HEK293 (cell line): ENCODE measurements at regions not wholly inside any gene's neighbourhood (a gene's known extent, or its start where the extent isn't known, plus 50 kb on each side); places are given as distances from the start of the nearest gene placed in this dataset.

Source experiments
- CTCF ChIA-PET: fragments of 350-600 bp; formaldehyde crosslinking; extraction: SDS; loops from one replicate; lab custom pipeline; 2021; ENCODE audit warnings: antibody characterized with exemption; lab: Yijun Ruan, JAX
- POLR2A ChIA-PET: fragments of 300-600 bp; formaldehyde crosslinking; extraction: SDS; loops from one replicate; lab custom pipeline; 2020; ENCODE audit warnings: antibody characterized with exemption, inconsistent platforms; lab: Yijun Ruan, JAX
- H3K27ac ChIP-seq: fragments of 200-500 bp; sonication (Bioruptor generic); 2 replicates; pipeline ENCODE4 v1.5.1; 2014; ENCODE audit warnings: low read depth, low read length, control low read depth, inconsistent platforms; ENCODE audit errors: extremely low read depth
- H3K36me3 ChIP-seq, 2 experiments: fragments of 200-500 bp in 1 of 2; sonication (Bioruptor generic) in 1 of 2; 1 replicate in 1 of 2; 2 replicates in 1 of 2; pipeline ENCODE4 v1.5.1; 2014 to 2017; ENCODE audit warnings: inconsistent platforms in 2 of 2, low read length in 2 of 2; ENCODE audit not compliant: control insufficient read depth in 2 of 2, insufficient read depth in 1 of 2
- H3K4me1 ChIP-seq: fragments of 200-500 bp; sonication (Bioruptor generic); 2 replicates; pipeline ENCODE4 v1.5.1; 2014; ENCODE audit warnings: mild to moderate bottlenecking, low read length, inconsistent platforms; ENCODE audit not compliant: control insufficient read depth, insufficient read depth
- H3K4me3 ChIP-seq: 2 replicates; pipeline ENCODE4 v1.5.1; 2011; ENCODE audit warnings: low read depth, mild to moderate bottlenecking, control low read depth, low read length, moderate library complexity
- H3K9me3 ChIP-seq: fragments of 200-500 bp; sonication (Bioruptor generic); 2 replicates; pipeline ENCODE4 v1.5.1; 2014; ENCODE audit warnings: low read depth, low read length, inconsistent platforms; ENCODE audit not compliant: control insufficient read depth, insufficient read depth
- EGR2 ChIP-seq: fragments of 450-650 bp; formaldehyde crosslinking; IDR thresholded peaks from 2 replicates; pipeline ENCODE4 v1.5.1; 2016; ENCODE audit warnings: low read depth, missing biosample characterization, missing genetic modification characterization
- GLIS1 ChIP-seq: fragments of 450-650 bp; formaldehyde crosslinking; IDR thresholded peaks from 2 replicates; pipeline ENCODE4 v1.5.1; 2016; ENCODE audit warnings: missing biosample characterization, missing genetic modification characterization
- MZF1 ChIP-seq: fragments of 450-650 bp; formaldehyde crosslinking; IDR thresholded peaks from 2 replicates; pipeline ENCODE4 v1.5.1; 2017; ENCODE audit warnings: missing biosample characterization, missing genetic modification characterization, borderline replicate concordance
- PRDM1 ChIP-seq: fragments of 450-650 bp; formaldehyde crosslinking; IDR thresholded peaks from 2 replicates; pipeline ENCODE4; 2016; ENCODE audit warnings: missing biosample characterization, missing genetic modification characterization
- SP2 ChIP-seq: fragments of 450-650 bp; formaldehyde crosslinking; IDR thresholded peaks from 2 replicates; pipeline ENCODE4 v1.5.1; 2016; ENCODE audit warnings: missing biosample characterization, missing genetic modification characterization
- SP7 ChIP-seq: fragments of 450-650 bp; formaldehyde crosslinking; IDR thresholded peaks from 2 replicates; pipeline ENCODE4 v1.5.1; 2016; ENCODE audit warnings: missing biosample characterization, missing genetic modification characterization
- ZBTB17 ChIP-seq: fragments of 450-650 bp; formaldehyde crosslinking; IDR thresholded peaks from 2 replicates; pipeline ENCODE4 v1.5.1; 2016; ENCODE audit warnings: missing biosample characterization, missing genetic modification characterization
- ZBTB20 ChIP-seq: fragments of 450-650 bp; formaldehyde crosslinking; IDR thresholded peaks from 2 replicates; pipeline ENCODE4 v1.5.1; 2016; ENCODE audit warnings: missing biosample characterization, missing genetic modification characterization
- ZBTB8A ChIP-seq: fragments of 450-650 bp; formaldehyde crosslinking; IDR thresholded peaks from 2 replicates; pipeline ENCODE4 v1.5.1; 2016; ENCODE audit warnings: missing biosample characterization, missing genetic modification characterization
- ZFHX2 ChIP-seq: fragments of 450-650 bp; formaldehyde crosslinking; conservative IDR thresholded peaks from 2 replicates; pipeline ENCODE4 v1.5.1; 2016; ENCODE audit warnings: missing biosample characterization, missing genetic modification characterization
- ZFP37 ChIP-seq: fragments of 450-650 bp; formaldehyde crosslinking; IDR thresholded peaks from 2 replicates; pipeline ENCODE4 v1.5.1; 2016; ENCODE audit warnings: missing biosample characterization, missing genetic modification characterization
- ZNF155 ChIP-seq: fragments of 450-650 bp; formaldehyde crosslinking; IDR thresholded peaks from 2 replicates; pipeline ENCODE4 v1.5.1; 2016; ENCODE audit warnings: missing biosample characterization, missing genetic modification characterization
- ZNF335 ChIP-seq: fragments of 450-650 bp; formaldehyde crosslinking; conservative IDR thresholded peaks from 2 replicates; pipeline ENCODE4 v1.5.1; 2016; ENCODE audit warnings: missing biosample characterization, missing genetic modification characterization
- ZNF394 ChIP-seq: fragments of 450-650 bp; formaldehyde crosslinking; IDR thresholded peaks from 2 replicates; pipeline ENCODE4 v1.5.1; 2016; ENCODE audit warnings: missing biosample characterization, missing genetic modification characterization, mild to moderate bottlenecking, moderate library complexity, borderline replicate concordance
- ZNF426 ChIP-seq: fragments of 450-650 bp; formaldehyde crosslinking; IDR thresholded peaks from 2 replicates; pipeline ENCODE4 v1.5.1; 2017; ENCODE audit warnings: missing biosample characterization, missing genetic modification characterization, mild to moderate bottlenecking, inconsistent platforms, moderate library complexity
- ZNF623 ChIP-seq: fragments of 450-650 bp; formaldehyde crosslinking; IDR thresholded peaks from 2 replicates; pipeline ENCODE4 v1.5.1; 2016; ENCODE audit warnings: missing biosample characterization, missing genetic modification characterization
- ZNF654 ChIP-seq: fragments of 450-650 bp; formaldehyde crosslinking; IDR thresholded peaks from 2 replicates; pipeline ENCODE4 v1.5.1; 2016; ENCODE audit warnings: low read depth, missing biosample characterization, missing genetic modification characterization
- TF ChIP-seq, protein P1 (sequence below): fragments of 450-650 bp; formaldehyde crosslinking; conservative IDR thresholded peaks from 2 replicates; pipeline ENCODE4 v1.5.1; 2016; ENCODE audit warnings: low read depth, missing biosample characterization, missing genetic modification characterization
- TF ChIP-seq, protein P2 (sequence below): fragments of 450-650 bp; IDR thresholded peaks from 2 replicates; pipeline ENCODE4 v1.5.1; 2018; ENCODE audit warnings: missing biosample characterization, mild to moderate bottlenecking, missing genetic modification characterization
- TF ChIP-seq, protein P3 (sequence below): fragments of 450-650 bp; formaldehyde crosslinking; IDR thresholded peaks from 2 replicates; pipeline ENCODE4 v1.5.1; 2017; ENCODE audit warnings: missing biosample characterization, missing genetic modification characterization
- TF ChIP-seq, protein P4 (sequence below): fragments of 450-650 bp; formaldehyde crosslinking; IDR thresholded peaks from 2 replicates; pipeline ENCODE4 v1.5.1; 2016; ENCODE audit warnings: missing biosample characterization, missing genetic modification characterization

DNA sequence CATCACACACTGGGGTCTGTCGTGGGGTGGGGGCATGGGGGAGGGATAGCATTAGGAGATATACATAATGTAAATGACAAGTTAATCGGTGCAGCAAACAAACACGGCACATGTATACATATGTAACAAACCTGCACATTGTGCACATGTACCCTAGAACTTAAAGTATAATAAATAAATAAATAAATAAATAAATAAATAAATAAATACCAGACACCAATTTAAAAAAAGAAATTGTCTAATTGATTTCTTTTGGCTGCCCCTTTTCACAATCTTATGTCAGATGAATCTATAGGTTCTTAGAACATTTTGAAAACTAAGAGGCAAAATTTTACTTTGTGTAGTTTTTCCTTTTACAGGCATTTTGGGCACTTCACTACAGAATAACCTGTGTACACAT lies 74.4 kb upstream of the SMIM15 start (continued):
- peak; percentile 55; the same call in 1 of the 2 replicates for TF ChIP-seq ZNF623 (tag by site-specific recombination)
- peak; percentile 19 for TF ChIP-seq ZNF654 (tag by site-specific recombination)
- TF ChIP-seq, protein P1, sequence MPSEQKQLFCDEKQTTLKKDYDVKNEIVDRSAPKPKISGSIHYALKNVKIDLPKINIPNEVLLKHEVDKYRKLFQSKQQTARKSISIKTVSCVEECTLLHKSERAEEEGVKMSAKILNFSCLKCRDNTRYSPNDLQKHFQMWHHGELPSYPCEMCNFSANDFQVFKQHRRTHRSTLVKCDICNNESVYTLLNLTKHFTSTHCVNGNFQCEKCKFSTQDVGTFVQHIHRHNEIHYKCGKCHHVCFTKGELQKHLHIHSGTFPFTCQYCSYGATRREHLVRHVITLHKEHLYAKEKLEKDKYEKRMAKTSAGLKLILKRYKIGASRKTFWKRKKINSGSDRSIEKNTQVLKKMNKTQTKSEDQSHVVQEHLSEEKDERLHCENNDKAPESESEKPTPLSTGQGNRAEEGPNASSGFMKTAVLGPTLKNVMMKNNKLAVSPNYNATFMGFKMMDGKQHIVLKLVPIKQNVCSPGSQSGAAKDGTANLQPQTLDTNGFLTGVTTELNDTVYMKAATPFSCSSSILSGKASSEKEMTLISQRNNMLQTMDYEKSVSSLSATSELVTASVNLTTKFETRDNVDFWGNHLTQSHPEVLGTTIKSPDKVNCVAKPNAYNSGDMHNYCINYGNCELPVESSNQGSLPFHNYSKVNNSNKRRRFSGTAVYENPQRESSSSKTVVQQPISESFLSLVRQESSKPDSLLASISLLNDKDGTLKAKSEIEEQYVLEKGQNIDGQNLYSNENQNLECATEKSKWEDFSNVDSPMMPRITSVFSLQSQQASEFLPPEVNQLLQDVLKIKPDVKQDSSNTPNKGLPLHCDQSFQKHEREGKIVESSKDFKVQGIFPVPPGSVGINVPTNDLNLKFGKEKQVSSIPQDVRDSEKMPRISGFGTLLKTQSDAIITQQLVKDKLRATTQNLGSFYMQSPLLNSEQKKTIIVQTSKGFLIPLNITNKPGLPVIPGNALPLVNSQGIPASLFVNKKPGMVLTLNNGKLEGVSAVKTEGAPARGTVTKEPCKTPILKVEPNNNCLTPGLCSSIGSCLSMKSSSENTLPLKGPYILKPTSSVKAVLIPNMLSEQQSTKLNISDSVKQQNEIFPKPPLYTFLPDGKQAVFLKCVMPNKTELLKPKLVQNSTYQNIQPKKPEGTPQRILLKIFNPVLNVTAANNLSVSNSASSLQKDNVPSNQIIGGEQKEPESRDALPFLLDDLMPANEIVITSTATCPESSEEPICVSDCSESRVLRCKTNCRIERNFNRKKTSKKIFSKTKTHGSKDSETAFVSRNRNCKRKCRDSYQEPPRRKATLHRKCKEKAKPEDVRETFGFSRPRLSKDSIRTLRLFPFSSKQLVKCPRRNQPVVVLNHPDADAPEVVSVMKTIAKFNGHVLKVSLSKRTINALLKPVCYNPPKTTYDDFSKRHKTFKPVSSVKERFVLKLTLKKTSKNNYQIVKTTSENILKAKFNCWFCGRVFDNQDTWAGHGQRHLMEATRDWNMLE = peak; percentile 69; the same call in 1 of the 2 replicates
- peak; percentile 48; the same call in 1 of the 2 replicates for TF ChIP-seq ZNF394 (tag by site-specific recombination)
- TF ChIP-seq ZNF426 (tag by site-specific recombination) = peak; percentile 52

DNA sequence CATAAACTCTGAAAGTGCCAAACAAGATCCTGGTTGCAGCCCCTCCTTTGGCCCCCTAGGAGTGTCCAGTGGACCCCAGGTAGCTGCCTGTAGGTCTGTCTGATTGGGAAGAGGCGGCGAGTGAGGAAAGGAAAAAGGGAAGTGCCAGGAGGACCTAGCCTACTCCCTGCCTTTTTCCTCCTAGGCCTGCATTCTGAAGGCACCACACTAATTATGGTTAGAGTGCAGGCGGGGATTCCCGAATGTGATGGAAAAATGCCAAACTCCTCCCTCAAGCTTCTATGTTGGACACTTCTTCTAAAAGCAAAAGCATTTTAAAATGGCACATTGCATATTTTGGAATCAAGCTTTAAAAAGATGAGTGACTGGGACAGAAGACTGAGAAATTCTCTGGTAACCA lies 83.2 kb upstream of the SMIM15 start:
- Histone ChIP-seq H3K36me3 (no peaks in the 10 kb centered on the region), H3K4me1 (0 out of 2 replicates have a peak, but pooled peaks cover 3% of the 10 kb centered on the region), H3K4me3 (no peak overlapping the region), H3K9me3 (no peaks in the 10 kb centered on the region), H3K27ac (no peak overlapping the region)
- peak; percentile 37; the same call in 1 of the 2 replicates for TF ChIP-seq ZNF335
- TF ChIP-seq ZBTB17 (tag by site-specific recombination) = 0 out of 2 replicates have a peak, but pooled peaks have one; percentile 40
- TF ChIP-seq PRDM1 (tag by site-specific recombination) = no peak
- TF ChIP-seq MZF1 (tag by site-specific recombination) = peak; percentile 70; the same call in 1 of the 2 replicates
- ChIA-PET CTCF (interaction anchor here (1.6 kb wide), 1 partner anchor 285 kb away, joined by 3 read pairs; no protein-coding TSS in a partner anchor), POLR2A (interaction anchor here (0.9 kb wide), 1 partner anchor 86 kb away, joined by 3 read pairs; no protein-coding TSS in a partner anchor)

DNA sequence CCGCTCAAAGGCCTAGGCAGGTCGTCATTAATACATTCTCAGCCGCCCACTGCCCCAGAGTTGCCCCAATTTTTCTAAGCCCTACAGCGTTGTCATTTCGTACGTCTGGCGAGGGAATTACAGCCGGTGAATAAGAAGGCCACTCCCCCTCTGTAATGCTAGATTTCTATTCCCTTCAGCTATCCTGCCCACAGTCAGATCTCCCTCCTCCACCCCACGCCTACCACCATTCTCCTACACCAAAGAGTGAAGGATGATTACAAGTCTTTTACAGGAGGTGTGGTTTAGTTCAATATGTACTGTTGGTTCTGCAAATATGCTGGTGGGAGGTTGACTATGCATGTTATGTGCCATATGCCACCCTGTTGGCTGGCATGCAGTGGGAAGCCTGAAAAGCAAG lies 83.7 kb upstream of the SMIM15 start:
- no peak overlapping the region for H3K27ac ChIP-seq
- H3K4me1 ChIP-seq = 0 out of 2 replicates have a peak, but pooled peaks cover 3% of the 10 kb centered on the region
- TF ChIP-seq ZBTB17 (tag by site-specific recombination) (0 out of 2 replicates have a peak, but pooled peaks have one; percentile 31), ZNF155 (no peak), EGR2 (tag by site-specific recombination) (peak; percentile 99), SP7 (tag by site-specific recombination) (0 out of 2 replicates have a peak, but pooled peaks have one; percentile 5), ZFHX2 (tag by site-specific recombination) (peak; percentile 99), ZFP37 (tag by site-specific recombination) (no peak), SP2 (peak; percentile 10; the same call in 1 of the 2 replicates), ZBTB20 (peak; percentile 26; the same call in 1 of the 2 replicates), ZBTB8A (peak; percentile 43; the same call in 1 of the 2 replicates), GLIS1 (tag by site-specific recombination) (no peak)
- TF ChIP-seq, protein P2, sequence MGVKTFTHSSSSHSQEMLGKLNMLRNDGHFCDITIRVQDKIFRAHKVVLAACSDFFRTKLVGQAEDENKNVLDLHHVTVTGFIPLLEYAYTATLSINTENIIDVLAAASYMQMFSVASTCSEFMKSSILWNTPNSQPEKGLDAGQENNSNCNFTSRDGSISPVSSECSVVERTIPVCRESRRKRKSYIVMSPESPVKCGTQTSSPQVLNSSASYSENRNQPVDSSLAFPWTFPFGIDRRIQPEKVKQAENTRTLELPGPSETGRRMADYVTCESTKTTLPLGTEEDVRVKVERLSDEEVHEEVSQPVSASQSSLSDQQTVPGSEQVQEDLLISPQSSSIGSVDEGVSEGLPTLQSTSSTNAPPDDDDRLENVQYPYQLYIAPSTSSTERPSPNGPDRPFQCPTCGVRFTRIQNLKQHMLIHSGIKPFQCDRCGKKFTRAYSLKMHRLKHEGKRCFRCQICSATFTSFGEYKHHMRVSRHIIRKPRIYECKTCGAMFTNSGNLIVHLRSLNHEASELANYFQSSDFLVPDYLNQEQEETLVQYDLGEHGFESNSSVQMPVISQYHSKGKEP (tag by site-specific recombination) = no peak
- TF ChIP-seq, protein P3, sequence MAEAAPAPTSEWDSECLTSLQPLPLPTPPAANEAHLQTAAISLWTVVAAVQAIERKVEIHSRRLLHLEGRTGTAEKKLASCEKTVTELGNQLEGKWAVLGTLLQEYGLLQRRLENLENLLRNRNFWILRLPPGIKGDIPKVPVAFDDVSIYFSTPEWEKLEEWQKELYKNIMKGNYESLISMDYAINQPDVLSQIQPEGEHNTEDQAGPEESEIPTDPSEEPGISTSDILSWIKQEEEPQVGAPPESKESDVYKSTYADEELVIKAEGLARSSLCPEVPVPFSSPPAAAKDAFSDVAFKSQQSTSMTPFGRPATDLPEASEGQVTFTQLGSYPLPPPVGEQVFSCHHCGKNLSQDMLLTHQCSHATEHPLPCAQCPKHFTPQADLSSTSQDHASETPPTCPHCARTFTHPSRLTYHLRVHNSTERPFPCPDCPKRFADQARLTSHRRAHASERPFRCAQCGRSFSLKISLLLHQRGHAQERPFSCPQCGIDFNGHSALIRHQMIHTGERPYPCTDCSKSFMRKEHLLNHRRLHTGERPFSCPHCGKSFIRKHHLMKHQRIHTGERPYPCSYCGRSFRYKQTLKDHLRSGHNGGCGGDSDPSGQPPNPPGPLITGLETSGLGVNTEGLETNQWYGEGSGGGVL = no peak
- TF ChIP-seq, protein P4, sequence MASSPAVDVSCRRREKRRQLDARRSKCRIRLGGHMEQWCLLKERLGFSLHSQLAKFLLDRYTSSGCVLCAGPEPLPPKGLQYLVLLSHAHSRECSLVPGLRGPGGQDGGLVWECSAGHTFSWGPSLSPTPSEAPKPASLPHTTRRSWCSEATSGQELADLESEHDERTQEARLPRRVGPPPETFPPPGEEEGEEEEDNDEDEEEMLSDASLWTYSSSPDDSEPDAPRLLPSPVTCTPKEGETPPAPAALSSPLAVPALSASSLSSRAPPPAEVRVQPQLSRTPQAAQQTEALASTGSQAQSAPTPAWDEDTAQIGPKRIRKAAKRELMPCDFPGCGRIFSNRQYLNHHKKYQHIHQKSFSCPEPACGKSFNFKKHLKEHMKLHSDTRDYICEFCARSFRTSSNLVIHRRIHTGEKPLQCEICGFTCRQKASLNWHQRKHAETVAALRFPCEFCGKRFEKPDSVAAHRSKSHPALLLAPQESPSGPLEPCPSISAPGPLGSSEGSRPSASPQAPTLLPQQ (tag by site-specific recombination) = no peak
- TF ChIP-seq, all 188 proteins: peak for 7
- Histone ChIP-seq H3K4me3 (no peak overlapping the region), H3K36me3 (no peaks in the 10 kb centered on the region), H3K9me3 (no peaks in the 10 kb centered on the region)
- ChIA-PET POLR2A (interaction anchor here (0.9 kb wide), 1 partner anchor 86 kb away, joined by 3 read pairs; no protein-coding TSS in a partner anchor), CTCF (no interaction called here)
